K562 (cell line): ENCODE measurements at regions not wholly inside any gene's neighbourhood (a gene's known extent, or its start where the extent isn't known, plus 50 kb on each side); places are given as distances from the start of the nearest gene placed in this dataset.

Experiments used
- ATAC-seq: fragments of 200-7000 bp; cut with Tn5 transposase; 3 replicates; pipeline ENCODE4 v1.9.1; 2020; ENCODE audit warnings: moderate library complexity
- BruUV-seq: library from RNA; stranded (reverse); fragments of 400-500 nt; replicated peaks from 2 replicates; lab custom pipeline; 2021; lab: Mats Ljungman, UMichigan
- CTCF ChIA-PET: fragments of 300-600 bp; formaldehyde crosslinking; extraction: SDS; loops from one replicate; lab custom pipeline; 2021; ENCODE audit warnings: low intra/inter-chr PET ratio; lab: Yijun Ruan, JAX
- POLR2A ChIA-PET: fragments of 300-600, 350-650 bp; sonication (Branson Sonifier 250); formaldehyde crosslinking; extraction: SDS; loops from one replicate; lab custom pipeline; 2021; ENCODE audit warnings: antibody characterized with exemption, inconsistent platforms; lab: Yijun Ruan, JAX
- DNase-seq, 4 experiments: peaks; one replicate each; pipeline versions ENCODE4 v3.0.0 to v3.0.0-alpha.2; 2011 to 2018; ENCODE audit warnings: low spot score in 3 of 4, mixed read lengths in 3 of 4; ENCODE audit errors: extremely low read depth in 1 of 4
- FAIRE-seq: peaks from 2 replicates; lab custom pipeline; 2011; peaks lifted over from hg19 to GRCh38; lab: Jason Lieb, UNC
- H2AFZ ChIP-seq: 2 replicates; pipeline ENCODE4 v1.6.0; 2011; ENCODE audit warnings: low read depth, low read length, control low read depth, inconsistent platforms
- H3K27ac ChIP-seq: fragments of 200-600 bp; 3 replicates; pipeline ENCODE4 v1.8.0; 2011; ENCODE audit warnings: low read depth, mild to moderate bottlenecking, control low read depth, inconsistent platforms, low read length, moderate library complexity, mixed read lengths; ENCODE audit errors: extremely low read depth
- H3K27me3 ChIP-seq, 2 experiments: fragments of 300-600 bp in 1 of 2; 2 replicates in 1 of 2; 3 replicates in 1 of 2; pipeline versions ENCODE4 v1.6.0 to v1.8.0; 2011; ENCODE audit warnings: inconsistent platforms in 2 of 2, low read length in 2 of 2, mild to moderate bottlenecking in 1 of 2, mixed read lengths in 1 of 2, moderate library complexity in 1 of 2; ENCODE audit not compliant: control insufficient read depth in 2 of 2, insufficient read depth in 2 of 2
- H3K36me3 ChIP-seq: fragments of 300-600 bp; 3 replicates; pipeline ENCODE4 v1.8.0; 2011; ENCODE audit warnings: mild to moderate bottlenecking, low read length, inconsistent platforms; ENCODE audit not compliant: control insufficient read depth, insufficient read depth
- H3K4me1 ChIP-seq, 2 experiments: fragments of 200-600 bp in 1 of 2; replicated peaks in 1 of 2; 2 replicates in 1 of 2; 3 replicates in 1 of 2; pipeline versions ENCODE4 v1.5.1 to v1.8.0; 2011; ENCODE audit warnings: inconsistent platforms in 2 of 2, low read length in 2 of 2, mild to moderate bottlenecking in 1 of 2, mixed read lengths in 1 of 2, moderate library complexity in 1 of 2; ENCODE audit not compliant: control insufficient read depth in 2 of 2, insufficient read depth in 2 of 2
- H3K4me2 ChIP-seq: 2 replicates; pipeline ENCODE4 v1.6.1; 2011; ENCODE audit warnings: low read length, control low read depth, inconsistent platforms, mixed read lengths; ENCODE audit not compliant: insufficient read depth
- H3K4me3 ChIP-seq: fragments of 200-600 bp; sonication (generic), shearing (Covaris generic); 2 replicates; pipeline ENCODE4 v1.5.1; 2016; ENCODE audit warnings: control low read depth, inconsistent platforms
- H3K79me2 ChIP-seq: fragments of 200-600 bp; 3 replicates; pipeline ENCODE4 v1.8.0; 2011; ENCODE audit warnings: low read length, inconsistent platforms; ENCODE audit not compliant: control insufficient read depth, insufficient read depth
- H3K9ac ChIP-seq, 2 experiments: 2 replicates each; pipeline versions ENCODE4 v1.6.0 to v1.6.1; 2011; ENCODE audit warnings: low read depth in 2 of 2, low read length in 2 of 2, control low read depth in 1 of 2, inconsistent platforms in 1 of 2, mild to moderate bottlenecking in 1 of 2, mixed read lengths in 1 of 2; ENCODE audit not compliant: insufficient read depth in 1 of 2
- H3K9me1 ChIP-seq: one replicate; pipeline ENCODE4 v1.6.0; 2011; ENCODE audit warnings: inconsistent platforms, mild to moderate bottlenecking, low read length, moderate library complexity; ENCODE audit not compliant: control insufficient read depth, insufficient read depth
- H3K9me3 ChIP-seq: replicated peaks from 2 replicates; pipeline ENCODE4 v1.5.1; 2011; ENCODE audit warnings: low read depth, low read length, inconsistent platforms; ENCODE audit not compliant: control insufficient read depth, insufficient read depth
- H4K20me1 ChIP-seq: replicated peaks from 2 replicates; pipeline ENCODE4 v1.6.1; 2011; ENCODE audit warnings: low read length, inconsistent platforms, mixed read lengths; ENCODE audit not compliant: control insufficient read depth, insufficient read depth
- CHCHD3 ChIP-seq: fragments of 250-450 bp; sonication (Bioruptor Pico); IDR thresholded peaks from 2 replicates; pipeline ENCODE4 v2.1.2; 2022; ENCODE audit warnings: mild to moderate bottlenecking
- NFIC ChIP-seq: fragments of 450-650 bp; IDR thresholded peaks from 2 replicates; pipeline ENCODE4 v1.6.1; 2017; ENCODE audit warnings: mild to moderate bottlenecking, inconsistent platforms
- ZNF699 ChIP-seq: fragments of 250-450 bp; sonication (Bioruptor Pico); IDR thresholded peaks from 2 replicates; pipeline ENCODE4 v1.8.0; 2021; ENCODE audit warnings: mild to moderate bottlenecking, moderate library complexity; ENCODE audit not compliant: insufficient replicate concordance
- WGBS: fragments of 100-300 bp; shearing (Covaris generic); methylation state at CpG from one replicate; pipeline ENCODE4 v1.1.6; 2016; ENCODE audit warnings: low coverage, mixed read lengths; ENCODE audit not compliant: insufficient coverage; ENCODE audit errors: missing lambda C conversion rate; 5-methylcytosine and 5-hydroxymethylcytosine counted together
- in situ Hi-C: fragments of 300-500 bp; cut with MboI; formaldehyde crosslinking; loops from 4 replicates; pipeline ENCODE4 v1.15.0; 2018; ENCODE audit warnings: inconsistent platforms, mixed read lengths
- intact Hi-C: fragments of 100-400 bp; cut with micrococcal nuclease; formaldehyde crosslinking; loops from 2 replicates; pipeline ENCODE4 v1.14.2; 2022
- TF ChIP-seq, protein P1 (sequence below): fragments of 250-450 bp; sonication (Bioruptor Pico); IDR thresholded peaks from 2 replicates; pipeline ENCODE4 v1.4.0; 2020; ENCODE audit warnings: mild to moderate bottlenecking, moderate library complexity, borderline replicate concordance

DNA sequence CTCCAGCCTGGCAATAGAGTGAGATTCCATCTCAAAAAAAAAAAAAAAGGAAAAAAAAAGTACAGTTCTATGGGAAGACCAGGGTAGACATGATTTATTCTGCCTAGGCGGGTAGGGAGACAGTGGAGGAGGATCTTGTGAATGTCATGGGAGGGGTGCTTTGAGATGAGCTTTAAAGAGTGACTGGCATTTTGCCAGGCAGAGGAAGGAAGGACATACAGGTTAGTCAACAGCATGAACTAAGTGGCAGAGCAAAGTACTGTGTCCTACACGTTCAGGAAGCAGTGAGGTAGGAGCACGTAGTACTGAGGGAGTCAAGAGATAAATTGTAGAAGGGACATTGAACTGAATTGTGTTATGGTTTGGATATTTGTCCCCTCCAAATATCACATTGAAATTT lies 451.5 kb downstream of the TOX3 start:
- in situ Hi-C loops (no loop called here), intact Hi-C loops (loop anchor here (5.0 kb wide), 1 partner anchor 927 kb away; no protein-coding TSS in a partner anchor)
- ATAC-seq = no peak
- 4% methylated on average over 3 of the region's 3 CpGs for WGBS
- Histone ChIP-seq H3K27me3 (no peaks in the 10 kb centered on the region), H3K4me3 (no peak overlapping the region)
- TF ChIP-seq, protein P1, sequence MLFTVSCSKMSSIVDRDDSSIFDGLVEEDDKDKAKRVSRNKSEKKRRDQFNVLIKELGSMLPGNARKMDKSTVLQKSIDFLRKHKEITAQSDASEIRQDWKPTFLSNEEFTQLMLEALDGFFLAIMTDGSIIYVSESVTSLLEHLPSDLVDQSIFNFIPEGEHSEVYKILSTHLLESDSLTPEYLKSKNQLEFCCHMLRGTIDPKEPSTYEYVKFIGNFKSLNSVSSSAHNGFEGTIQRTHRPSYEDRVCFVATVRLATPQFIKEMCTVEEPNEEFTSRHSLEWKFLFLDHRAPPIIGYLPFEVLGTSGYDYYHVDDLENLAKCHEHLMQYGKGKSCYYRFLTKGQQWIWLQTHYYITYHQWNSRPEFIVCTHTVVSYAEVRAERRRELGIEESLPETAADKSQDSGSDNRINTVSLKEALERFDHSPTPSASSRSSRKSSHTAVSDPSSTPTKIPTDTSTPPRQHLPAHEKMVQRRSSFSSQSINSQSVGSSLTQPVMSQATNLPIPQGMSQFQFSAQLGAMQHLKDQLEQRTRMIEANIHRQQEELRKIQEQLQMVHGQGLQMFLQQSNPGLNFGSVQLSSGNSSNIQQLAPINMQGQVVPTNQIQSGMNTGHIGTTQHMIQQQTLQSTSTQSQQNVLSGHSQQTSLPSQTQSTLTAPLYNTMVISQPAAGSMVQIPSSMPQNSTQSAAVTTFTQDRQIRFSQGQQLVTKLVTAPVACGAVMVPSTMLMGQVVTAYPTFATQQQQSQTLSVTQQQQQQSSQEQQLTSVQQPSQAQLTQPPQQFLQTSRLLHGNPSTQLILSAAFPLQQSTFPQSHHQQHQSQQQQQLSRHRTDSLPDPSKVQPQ (CRISPR knock-in tag) = no peak
- TF ChIP-seq ZNF699 (CRISPR knock-in tag) (no peak), NFIC (0 out of 2 replicates have a peak, but pooled peaks have one; percentile 28), CHCHD3 (CRISPR knock-in tag) (no peak)
- TF ChIP-seq, all 486 proteins: peak for 1
- H3K4me1 ChIP-seq = no peaks in the 10 kb centered on the region
- H3K9ac ChIP-seq = no peak overlapping the region
- DNase-seq (no peak), FAIRE-seq (no peak)
- BruUV-seq = no TSS peak
- H3K36me3 ChIP-seq = no peaks in the 10 kb centered on the region
- no peaks in the 10 kb centered on the region for H3K79me2 ChIP-seq
- H4K20me1 ChIP-seq = no peaks in the 10 kb centered on the region
- H2AFZ ChIP-seq = no peak overlapping the region
- no peak overlapping the region for H3K4me2 ChIP-seq
- H3K9me3 ChIP-seq = 0 out of 2 replicates have a peak, but pooled peaks cover 2% of the 10 kb centered on the region
- no peaks in the 10 kb centered on the region for H3K9me1 ChIP-seq
- POLR2A ChIA-PET = no interaction called here
- H3K27ac ChIP-seq = no peak overlapping the region
- CTCF ChIA-PET = no interaction called here
